CD4-positive, alpha-beta memory T cell (primary cell): ENCODE measurements at regions not wholly inside any gene's neighbourhood (a gene's known extent, or its start where the extent isn't known, plus 50 kb on each side); places are given as distances from the start of the nearest gene placed in this dataset.

ENCODE experiments used
- CTCF ChIA-PET: fragments of 350-600 bp; sonication (Branson Sonifier 250); formaldehyde crosslinking; loops from one replicate; lab custom pipeline; 2021; ENCODE audit warnings: inconsistent platforms; ENCODE audit not compliant: partially characterized antibody; lab: Charles Lee
- POLR2A ChIA-PET: fragments of 350-600 bp; sonication (Branson Sonifier 250); formaldehyde crosslinking; loops from one replicate; lab custom pipeline; 2021; ENCODE audit not compliant: partially characterized antibody; lab: Charles Lee
- DNase-seq, 5 donors: peaks; one replicate each; pipeline versions ENCODE4 v3.0.0 to v3.0.0-alpha.2; 2020 to 2022; ENCODE audit warnings: mixed read lengths in 1 of 5
- H3K27ac ChIP-seq: one replicate; pipeline ENCODE4 v1.7.0; 2013; ENCODE audit warnings: low read depth, low read length
- H3K27me3 ChIP-seq: 2 replicates; pipeline ENCODE4 v1.7.0; 2013; ENCODE audit warnings: mild to moderate bottlenecking, low read length, moderate library complexity; ENCODE audit not compliant: insufficient read depth
- H3K36me3 ChIP-seq: 2 replicates; pipeline ENCODE4 v1.7.0; 2013; ENCODE audit warnings: mild to moderate bottlenecking, low read length, moderate library complexity; ENCODE audit not compliant: insufficient read depth
- H3K4me1 ChIP-seq: 2 replicates; pipeline ENCODE4 v1.7.0; 2013; ENCODE audit warnings: mild to moderate bottlenecking, low read length, moderate library complexity; ENCODE audit not compliant: insufficient read depth
- H3K4me3 ChIP-seq, 2 donors: one replicate each; pipeline ENCODE4 v1.7.0; 2013; ENCODE audit warnings: low read length in 2 of 2, mild to moderate bottlenecking in 1 of 2
- H3K9me3 ChIP-seq, 2 donors: one replicate each; pipeline ENCODE4 v1.7.0; 2013; ENCODE audit warnings: low read length in 2 of 2, control low read depth in 1 of 2; ENCODE audit not compliant: control insufficient read depth in 1 of 2
- H3K27ac Mint-ChIP-seq, 7 donors: one replicate each; pipeline ENCODE4 v1.8.0; 2020 to 2021; ENCODE audit warnings: mixed read lengths in 7 of 7, mild to moderate bottlenecking in 6 of 7, inconsistent platforms in 3 of 7, moderate library complexity in 3 of 7
- H3K27me3 Mint-ChIP-seq, 2 donors: one replicate each; pipeline ENCODE4 v1.8.0; 2020 to 2021; ENCODE audit warnings: mixed read lengths in 2 of 2
- H3K36me3 Mint-ChIP-seq, 2 donors: one replicate each; pipeline ENCODE4 v1.8.0; 2020 to 2021; ENCODE audit warnings: mixed read lengths in 2 of 2, inconsistent platforms in 1 of 2, mild to moderate bottlenecking in 1 of 2
- H3K4me1 Mint-ChIP-seq, 4 donors: one replicate each; pipeline ENCODE4 v1.8.0; 2020 to 2021; ENCODE audit warnings: mixed read lengths in 4 of 4, mild to moderate bottlenecking in 1 of 4
- H3K4me3 Mint-ChIP-seq, 8 donors: one replicate each; pipeline ENCODE4 v1.8.0; 2020 to 2021; ENCODE audit warnings: mixed read lengths in 8 of 8, mild to moderate bottlenecking in 7 of 8, moderate library complexity in 6 of 8, inconsistent platforms in 3 of 8
- H3K9me3 Mint-ChIP-seq, 8 donors: one replicate each; pipeline ENCODE4 v1.8.0; 2020 to 2021; ENCODE audit warnings: mixed read lengths in 8 of 8, mild to moderate bottlenecking in 5 of 8, inconsistent platforms in 3 of 8, moderate library complexity in 1 of 8
- intact Hi-C: fragments of 100-400 bp; cut with micrococcal nuclease; formaldehyde crosslinking; loops from one replicate; pipeline ENCODE4 v1.15.1; 2023

GRCh38 chr15:96827981-96828380, 497.5 kb downstream of the NR2F2 start:
- Mint-ChIP-seq H3K9me3 (peaks cover 0 to 8% (median 0%) of the 10 kb centered on the region in 8 donors), H3K4me3 (no peak overlapping the region), H3K4me1 (no peaks in the 10 kb centered on the region), H3K27ac (no peak overlapping the region), H3K36me3 (no peaks in the 10 kb centered on the region), H3K27me3 (no peaks in the 10 kb centered on the region)
- CTCF ChIA-PET = no interaction called here
- no peak for DNase-seq
- POLR2A ChIA-PET = no interaction called here
- intact Hi-C loops = no loop called here
- Histone ChIP-seq H3K27ac (no peak overlapping the region), H3K4me3 (no peak overlapping the region), H3K4me1 (no peaks in the 10 kb centered on the region), H3K9me3 (no peaks in the 10 kb centered on the region), H3K27me3 (no peaks in the 10 kb centered on the region), H3K36me3 (no peaks in the 10 kb centered on the region)

GRCh38 chr15:96837241-96837970, 506.9 kb downstream of the NR2F2 start:
- Mint-ChIP-seq H3K27me3 (no peaks in the 10 kb centered on the region), H3K36me3 (no peaks in the 10 kb centered on the region), H3K4me1 (no peaks in the 10 kb centered on the region), H3K4me3 (no peak overlapping the region), H3K27ac (no peak overlapping the region), H3K9me3 (peaks cover 0 to 12% (median 6%) of the 10 kb centered on the region in 8 donors)
- POLR2A ChIA-PET = no interaction called here
- Histone ChIP-seq H3K36me3 (no peaks in the 10 kb centered on the region), H3K9me3 (no peaks in the 10 kb centered on the region), H3K4me1 (no peaks in the 10 kb centered on the region), H3K4me3 (no peak overlapping the region), H3K27me3 (no peaks in the 10 kb centered on the region), H3K27ac (no peak overlapping the region)
- intact Hi-C loops = no loop called here
- CTCF ChIA-PET = no interaction called here
- DNase-seq = no peak

GRCh38 chr15:96838081-96838480, 507.6 kb downstream of the NR2F2 start:
- H3K4me3 ChIP-seq = no peak overlapping the region
- intact Hi-C loops = no loop called here

GRCh38 chr15:96849271-96849900, 518.9 kb downstream of the NR2F2 start:
- peaks cover 4 to 20% (median 9%) of the 10 kb centered on the region in 8 donors for H3K9me3 Mint-ChIP-seq
- Histone ChIP-seq H3K27me3 (no peaks in the 10 kb centered on the region), H3K4me3 (no peak overlapping the region), H3K27ac (no peak overlapping the region), H3K4me1 (no peaks in the 10 kb centered on the region), H3K9me3 (no peaks in the 10 kb centered on the region), H3K36me3 (no peaks in the 10 kb centered on the region)
- POLR2A ChIA-PET = no interaction called here
- no peak overlapping the region for H3K27ac Mint-ChIP-seq
- DNase-seq = no peak
- no peaks in the 10 kb centered on the region for H3K27me3 Mint-ChIP-seq
- intact Hi-C loops = no loop called here
- H3K4me3 Mint-ChIP-seq = no peak overlapping the region
- CTCF ChIA-PET = no interaction called here
- no peaks in the 10 kb centered on the region for H3K4me1 Mint-ChIP-seq
- H3K36me3 Mint-ChIP-seq = no peaks in the 10 kb centered on the region

More at GRCh38 chr15:96838081-96838480, 507.6 kb downstream of the NR2F2 start:
- Mint-ChIP-seq H3K4me1 (no peaks in the 10 kb centered on the region), H3K36me3 (no peaks in the 10 kb centered on the region), H3K9me3 (peaks cover 0 to 15% (median 6%) of the 10 kb centered on the region in 8 donors), H3K4me3 (no peak overlapping the region), H3K27ac (no peak overlapping the region), H3K27me3 (no peaks in the 10 kb centered on the region)
- CTCF ChIA-PET = no interaction called here
- no peaks in the 10 kb centered on the region for H3K9me3 ChIP-seq
- H3K27ac ChIP-seq = no peak overlapping the region
- no peak for DNase-seq
- no peaks in the 10 kb centered on the region for H3K4me1 ChIP-seq
- POLR2A ChIA-PET = no interaction called here
- H3K36me3 ChIP-seq = no peaks in the 10 kb centered on the region
- no peaks in the 10 kb centered on the region for H3K27me3 ChIP-seq

GRCh38 chr15:96851613-96852012, 521.1 kb downstream of the NR2F2 start:
- Histone ChIP-seq H3K36me3 (no peaks in the 10 kb centered on the region), H3K27me3 (no peaks in the 10 kb centered on the region), H3K4me3 (no peak overlapping the region), H3K9me3 (no peaks in the 10 kb centered on the region), H3K4me1 (no peaks in the 10 kb centered on the region), H3K27ac (no peak overlapping the region)
- CTCF ChIA-PET = no interaction called here
- Mint-ChIP-seq H3K27me3 (no peaks in the 10 kb centered on the region), H3K27ac (no peak overlapping the region), H3K4me3 (no peak overlapping the region), H3K4me1 (no peaks in the 10 kb centered on the region), H3K9me3 (peaks cover 3 to 24% (median 8%) of the 10 kb centered on the region in 8 donors), H3K36me3 (no peaks in the 10 kb centered on the region)
- POLR2A ChIA-PET = no interaction called here
- intact Hi-C loops = no loop called here
- no peak for DNase-seq

GRCh38 chr15:96858694-96859093, 528.2 kb downstream of the NR2F2 start:
- Mint-ChIP-seq H3K36me3 (no peaks in the 10 kb centered on the region), H3K27me3 (no peaks in the 10 kb centered on the region), H3K27ac (no peak overlapping the region), H3K4me3 (no peak overlapping the region), H3K4me1 (no peaks in the 10 kb centered on the region), H3K9me3 (peaks cover 0 to 23% (median 2%) of the 10 kb centered on the region in 8 donors)
- intact Hi-C loops = no loop called here
- DNase-seq = no peak
- POLR2A ChIA-PET = no interaction called here
- Histone ChIP-seq H3K27me3 (no peaks in the 10 kb centered on the region), H3K9me3 (no peaks in the 10 kb centered on the region), H3K27ac (no peak overlapping the region), H3K4me1 (no peaks in the 10 kb centered on the region), H3K4me3 (no peak overlapping the region), H3K36me3 (no peaks in the 10 kb centered on the region)
- CTCF ChIA-PET = no interaction called here

GRCh38 chr15:96860741-96861140, 530.2 kb downstream of the NR2F2 start:
- CTCF ChIA-PET = no interaction called here
- Histone ChIP-seq H3K36me3 (no peaks in the 10 kb centered on the region), H3K4me1 (no peaks in the 10 kb centered on the region), H3K4me3 (no peak overlapping the region), H3K9me3 (no peaks in the 10 kb centered on the region), H3K27me3 (no peaks in the 10 kb centered on the region), H3K27ac (no peak overlapping the region)
- Mint-ChIP-seq H3K9me3 (peaks cover 0 to 17% (median 2%) of the 10 kb centered on the region in 8 donors), H3K36me3 (no peaks in the 10 kb centered on the region), H3K4me3 (no peak overlapping the region), H3K4me1 (no peaks in the 10 kb centered on the region), H3K27ac (no peak overlapping the region), H3K27me3 (no peaks in the 10 kb centered on the region)
- POLR2A ChIA-PET = no interaction called here
- DNase-seq = no peak
- intact Hi-C loops = no loop called here
